ENCODE measurements at regions not wholly inside any gene's neighbourhood (a gene's known extent, or its start where the extent isn't known, plus 50 kb on each side); places are given as distances from the start of the nearest gene placed in this dataset.
"Not testable (repeated sequence)": the region's sequence is repeated elsewhere in the genome, so short reads cannot be mapped to it uniquely, and the experiment has no call there.

GRCh38 chr15:62218841-62219240 is 53.8 kb upstream of the C2CD4B start:
- DNase-seq = no peak

- no peak for DNase-seq
Measured at GRCh38 chr15:62219799-62220198, 54.7 kb upstream of the C2CD4B start.

- DNase-seq = no peak
Measured at GRCh38 chr15:62223020-62223419, 57.9 kb upstream of the C2CD4B start.

- no peak for DNase-seq
Measured at GRCh38 chr15:62228604-62229003, 63.5 kb upstream of the C2CD4B start.

GRCh38 chr15:62231856-62232255 is 66.8 kb upstream of the C2CD4B start:
- no peak for DNase-seq

GRCh38 chr15:62240121-62241096 is 75.3 kb upstream of the C2CD4B start:
- DNase-seq = no peak

GRCh38 chr15:62241135-62241770 is 76.2 kb upstream of the C2CD4B start:
- DNase-seq = no peak

GRCh38 chr15:62242999-62243398 is 77.9 kb upstream of the C2CD4B start:
- DNase-seq = no peak

GRCh38 chr15:62244762-62245161 is 79.7 kb upstream of the C2CD4B start:
- DNase-seq = no peak

GRCh38 chr15:62248277-62248984 is 83.3 kb upstream of the C2CD4B start:
- no peak for DNase-seq

- no peak for DNase-seq
Measured at GRCh38 chr15:62249501-62249900, 84.4 kb upstream of the C2CD4B start.

- DNase-seq = no peak
Measured at GRCh38 chr15:62250186-62250585, 85.1 kb upstream of the C2CD4B start.

GRCh38 chr15:62250978-62251377 is 85.9 kb upstream of the C2CD4B start:
- no peak for DNase-seq

GRCh38 chr15:62253294-62253693 is 88.2 kb upstream of the C2CD4B start:
- DNase-seq = no peak

- DNase-seq = no peak
Measured at GRCh38 chr15:62254137-62254934, 89.3 kb upstream of the C2CD4B start.

GRCh38 chr15:62256430-62256829 is 91.3 kb upstream of the C2CD4B start:
- DNase-seq = not testable (repeated sequence)

GRCh38 chr15:62257996-62258521 is 93.0 kb upstream of the C2CD4B start:
- no peak for DNase-seq

- no peak for DNase-seq
Measured at GRCh38 chr15:62262305-62262941, 97.3 kb upstream of the C2CD4B start.

GRCh38 chr15:62264196-62264595 is 99.1 kb upstream of the C2CD4B start:
- DNase-seq = no peak

- no peak for DNase-seq
Measured at GRCh38 chr15:62269504-62269903, 104.4 kb upstream of the C2CD4B start.

- DNase-seq = no peak
Measured at GRCh38 chr15:62270216-62270921, 105.3 kb upstream of the C2CD4B start.
